MCF 10A (cell line): ENCODE measurements at regions not wholly inside any gene's neighbourhood (a gene's known extent, or its start where the extent isn't known, plus 50 kb on each side); places are given as distances from the start of the nearest gene placed in this dataset.

Experiments used
- BruUV-seq: library from RNA; stranded (reverse); fragments of 400-500 nt; replicated peaks from 2 replicates; lab custom pipeline; 2021; lab: Mats Ljungman, UMichigan
- CTCF ChIA-PET: fragments of 300-600 bp; sonication (Branson Sonifier 250); formaldehyde crosslinking; extraction: SDS; loops from one replicate; lab custom pipeline; 2021; ENCODE audit warnings: antibody characterized with exemption, inconsistent platforms; lab: Yijun Ruan, JAX
- POLR2A ChIA-PET: fragments of 300-600, 350-650 bp; sonication (Branson Sonifier 250); formaldehyde crosslinking; extraction: SDS; loops from one replicate; lab custom pipeline; 2020; ENCODE audit warnings: antibody characterized with exemption, inconsistent platforms; lab: Yijun Ruan, JAX
- DNase-seq: peaks from one replicate; pipeline ENCODE4 v3.0.0-alpha.2; 2018; ENCODE audit not compliant: unreplicated experiment
- H3K27ac Mint-ChIP-seq: one replicate; pipeline ENCODE4 v1.8.0; 2022; ENCODE audit warnings: mild to moderate bottlenecking, low read depth, mixed read lengths; ENCODE audit not compliant: unreplicated experiment
- H3K27me3 Mint-ChIP-seq: one replicate; pipeline ENCODE4 v1.8.0; 2022; ENCODE audit warnings: mixed read lengths; ENCODE audit not compliant: insufficient read depth, unreplicated experiment
- H3K36me3 Mint-ChIP-seq: one replicate; pipeline ENCODE4 v1.8.0; 2022; ENCODE audit warnings: mild to moderate bottlenecking, moderate library complexity, mixed read lengths; ENCODE audit not compliant: insufficient read depth, unreplicated experiment
- H3K4me1 Mint-ChIP-seq: one replicate; pipeline ENCODE4 v1.8.0; 2022; ENCODE audit warnings: mixed read lengths; ENCODE audit not compliant: insufficient read depth, unreplicated experiment
- H3K4me3 Mint-ChIP-seq: one replicate; pipeline ENCODE4 v1.8.0; 2022; ENCODE audit warnings: mild to moderate bottlenecking, moderate library complexity, mixed read lengths; ENCODE audit not compliant: unreplicated experiment
- H3K9me3 Mint-ChIP-seq: one replicate; pipeline ENCODE4 v1.8.0; 2022; ENCODE audit warnings: mixed read lengths; ENCODE audit not compliant: unreplicated experiment
- CTCF ChIP-seq: fragments of 200-600 bp; IDR thresholded peaks from one replicate; pipeline ENCODE4 v1.8.0; 2022; ENCODE audit warnings: antibody characterized with exemption, mild to moderate bottlenecking; ENCODE audit not compliant: unreplicated experiment
- intact Hi-C: fragments of 100-400 bp; cut with micrococcal nuclease; formaldehyde crosslinking; loops from 2 replicates; pipeline ENCODE4 v1.14.1; 2022

GRCh38 chrX:94612140-94612539 is 938.1 kb downstream of the FAM133A start:
- H3K4me1 Mint-ChIP-seq: no peaks in the 10 kb centered on the region
- CTCF ChIA-PET: no interaction called here
- H3K27ac Mint-ChIP-seq: no peak overlapping the region
- H3K27me3 Mint-ChIP-seq: peaks cover 12% of the 10 kb centered on the region
- H3K9me3 Mint-ChIP-seq: peaks cover 9% of the 10 kb centered on the region
- POLR2A ChIA-PET: no interaction called here
- intact Hi-C loops: no loop called here
- no peak overlapping the region for H3K4me3 Mint-ChIP-seq
- DNase-seq: no peak
- no TSS peak for BruUV-seq
- TF ChIP-seq CTCF: no peak
- peaks cover 7% of the 10 kb centered on the region for H3K36me3 Mint-ChIP-seq

- no peaks in the 10 kb centered on the region for H3K36me3 Mint-ChIP-seq
- peak; percentile 1 for DNase-seq
- peaks cover 24% of the 10 kb centered on the region for H3K9me3 Mint-ChIP-seq
- no peak overlapping the region for H3K27ac Mint-ChIP-seq
- no TSS peak for BruUV-seq
- no peaks in the 10 kb centered on the region for H3K27me3 Mint-ChIP-seq
- H3K4me3 Mint-ChIP-seq: no peak overlapping the region
- peak; percentile 18 for TF ChIP-seq CTCF
- CTCF ChIA-PET: interaction anchor here (0.6 to 1.4 kb wide), 10 partner anchors 345 to 1491 kb away, joined by 3 to 5 read pairs (median 3); no protein-coding TSS in a partner anchor
- intact Hi-C loops: loop anchor here (5.0 kb wide), 1 partner anchor 761 kb away; no protein-coding TSS in a partner anchor
- POLR2A ChIA-PET: no interaction called here
- no peaks in the 10 kb centered on the region for H3K4me1 Mint-ChIP-seq
Observed at GRCh38 chrX:94633237-94633636, 959.2 kb downstream of the FAM133A start.

GRCh38 chrX:94635003-94635402 is 961.0 kb downstream of the FAM133A start:
- Mint-ChIP-seq H3K4me3 (no peak overlapping the region), H3K4me1 (no peaks in the 10 kb centered on the region), H3K9me3 (peaks cover 30% of the 10 kb centered on the region), H3K36me3 (no peaks in the 10 kb centered on the region), H3K27me3 (no peaks in the 10 kb centered on the region), H3K27ac (no peak overlapping the region)
- ChIA-PET CTCF (interaction anchor here (0.6 kb wide), 1 partner anchor 11 kb away, joined by 3 read pairs; no protein-coding TSS in a partner anchor), POLR2A (no interaction called here)
- no TSS peak for BruUV-seq
- no peak for TF ChIP-seq CTCF
- no peak for DNase-seq
- intact Hi-C loops: no loop called here

GRCh38 chrX:94645726-94646125 is 971.7 kb downstream of the FAM133A start:
- peaks cover 8% of the 10 kb centered on the region for H3K9me3 Mint-ChIP-seq
- no peak for TF ChIP-seq CTCF
- intact Hi-C loops: no loop called here
- no peaks in the 10 kb centered on the region for H3K36me3 Mint-ChIP-seq
- DNase-seq: no peak
- CTCF ChIA-PET: interaction anchor here (0.6 kb wide), 1 partner anchor 11 kb away, joined by 3 read pairs; no protein-coding TSS in a partner anchor
- H3K27ac Mint-ChIP-seq: no peak overlapping the region
- H3K4me1 Mint-ChIP-seq: no peaks in the 10 kb centered on the region
- no TSS peak for BruUV-seq
- H3K27me3 Mint-ChIP-seq: peaks cover 12% of the 10 kb centered on the region
- POLR2A ChIA-PET: no interaction called here
- H3K4me3 Mint-ChIP-seq: no peak overlapping the region
